ENCODE measurements at regions not wholly inside any gene's neighbourhood (a gene's known extent, or its start where the extent isn't known, plus 50 kb on each side); places are given as distances from the start of the nearest gene placed in this dataset.

DNA sequence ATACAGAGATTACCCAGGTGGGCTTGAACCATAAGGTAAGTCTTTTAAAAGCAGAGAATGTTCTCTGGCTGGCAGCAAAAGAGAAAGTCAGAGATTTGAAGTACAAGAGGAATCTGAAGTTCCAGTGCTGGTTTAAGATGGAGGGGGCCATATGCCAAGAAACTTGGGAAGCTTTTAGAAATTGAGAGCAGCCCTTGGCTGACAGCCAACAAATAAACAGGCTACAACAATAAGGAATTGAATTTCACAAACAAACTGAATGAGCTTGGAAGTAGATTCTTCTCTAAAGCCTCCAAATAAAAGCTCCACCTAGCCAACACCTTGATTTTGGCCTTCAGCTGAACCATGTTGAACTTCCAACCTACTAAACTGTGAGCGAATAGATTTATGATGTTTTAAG, 85.7 kb downstream of the TRIM42 start:
- TF ChIP-seq, protein P1, sequence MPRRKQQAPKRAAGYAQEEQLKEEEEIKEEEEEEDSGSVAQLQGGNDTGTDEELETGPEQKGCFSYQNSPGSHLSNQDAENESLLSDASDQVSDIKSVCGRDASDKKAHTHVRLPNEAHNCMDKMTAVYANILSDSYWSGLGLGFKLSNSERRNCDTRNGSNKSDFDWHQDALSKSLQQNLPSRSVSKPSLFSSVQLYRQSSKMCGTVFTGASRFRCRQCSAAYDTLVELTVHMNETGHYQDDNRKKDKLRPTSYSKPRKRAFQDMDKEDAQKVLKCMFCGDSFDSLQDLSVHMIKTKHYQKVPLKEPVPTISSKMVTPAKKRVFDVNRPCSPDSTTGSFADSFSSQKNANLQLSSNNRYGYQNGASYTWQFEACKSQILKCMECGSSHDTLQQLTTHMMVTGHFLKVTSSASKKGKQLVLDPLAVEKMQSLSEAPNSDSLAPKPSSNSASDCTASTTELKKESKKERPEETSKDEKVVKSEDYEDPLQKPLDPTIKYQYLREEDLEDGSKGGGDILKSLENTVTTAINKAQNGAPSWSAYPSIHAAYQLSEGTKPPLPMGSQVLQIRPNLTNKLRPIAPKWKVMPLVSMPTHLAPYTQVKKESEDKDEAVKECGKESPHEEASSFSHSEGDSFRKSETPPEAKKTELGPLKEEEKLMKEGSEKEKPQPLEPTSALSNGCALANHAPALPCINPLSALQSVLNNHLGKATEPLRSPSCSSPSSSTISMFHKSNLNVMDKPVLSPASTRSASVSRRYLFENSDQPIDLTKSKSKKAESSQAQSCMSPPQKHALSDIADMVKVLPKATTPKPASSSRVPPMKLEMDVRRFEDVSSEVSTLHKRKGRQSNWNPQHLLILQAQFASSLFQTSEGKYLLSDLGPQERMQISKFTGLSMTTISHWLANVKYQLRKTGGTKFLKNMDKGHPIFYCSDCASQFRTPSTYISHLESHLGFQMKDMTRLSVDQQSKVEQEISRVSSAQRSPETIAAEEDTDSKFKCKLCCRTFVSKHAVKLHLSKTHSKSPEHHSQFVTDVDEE (CRISPR knock-in tag; IDR thresholded peaks at IDR 0.05): no peak
- no peak for TF ChIP-seq GLIS3 (CRISPR knock-in tag; IDR thresholded peaks at IDR 0.05)
- no peak for TF ChIP-seq ZFP3 (CRISPR knock-in tag; IDR thresholded peaks at IDR 0.05)
- TF ChIP-seq RARB (CRISPR knock-in tag; IDR thresholded peaks at IDR 0.05): no peak
- no peak for TF ChIP-seq ZFP30 (CRISPR knock-in tag; IDR thresholded peaks at IDR 0.05)
- TF ChIP-seq, protein P2, sequence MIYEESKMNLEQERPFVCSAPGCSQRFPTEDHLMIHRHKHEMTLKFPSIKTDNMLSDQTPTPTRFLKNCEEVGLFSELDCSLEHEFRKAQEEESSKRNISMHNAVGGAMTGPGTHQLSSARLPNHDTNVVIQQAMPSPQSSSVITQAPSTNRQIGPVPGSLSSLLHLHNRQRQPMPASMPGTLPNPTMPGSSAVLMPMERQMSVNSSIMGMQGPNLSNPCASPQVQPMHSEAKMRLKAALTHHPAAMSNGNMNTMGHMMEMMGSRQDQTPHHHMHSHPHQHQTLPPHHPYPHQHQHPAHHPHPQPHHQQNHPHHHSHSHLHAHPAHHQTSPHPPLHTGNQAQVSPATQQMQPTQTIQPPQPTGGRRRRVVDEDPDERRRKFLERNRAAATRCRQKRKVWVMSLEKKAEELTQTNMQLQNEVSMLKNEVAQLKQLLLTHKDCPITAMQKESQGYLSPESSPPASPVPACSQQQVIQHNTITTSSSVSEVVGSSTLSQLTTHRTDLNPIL (CRISPR knock-in tag; IDR thresholded peaks at IDR 0.05; ENCODE audit: low read depth): no peak
- TF ChIP-seq OSR1 (CRISPR knock-in tag; IDR thresholded peaks at IDR 0.05): no peak
- TF ChIP-seq, protein P3, sequence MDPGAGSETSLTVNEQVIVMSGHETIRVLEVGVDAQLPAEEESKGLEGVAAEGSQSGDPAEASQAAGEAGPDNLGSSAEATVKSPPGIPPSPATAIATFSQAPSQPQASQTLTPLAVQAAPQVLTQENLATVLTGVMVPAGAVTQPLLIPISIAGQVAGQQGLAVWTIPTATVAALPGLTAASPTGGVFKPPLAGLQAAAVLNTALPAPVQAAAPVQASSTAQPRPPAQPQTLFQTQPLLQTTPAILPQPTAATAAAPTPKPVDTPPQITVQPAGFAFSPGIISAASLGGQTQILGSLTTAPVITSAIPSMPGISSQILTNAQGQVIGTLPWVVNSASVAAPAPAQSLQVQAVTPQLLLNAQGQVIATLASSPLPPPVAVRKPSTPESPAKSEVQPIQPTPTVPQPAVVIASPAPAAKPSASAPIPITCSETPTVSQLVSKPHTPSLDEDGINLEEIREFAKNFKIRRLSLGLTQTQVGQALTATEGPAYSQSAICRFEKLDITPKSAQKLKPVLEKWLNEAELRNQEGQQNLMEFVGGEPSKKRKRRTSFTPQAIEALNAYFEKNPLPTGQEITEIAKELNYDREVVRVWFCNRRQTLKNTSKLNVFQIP (CRISPR knock-in tag; IDR thresholded peaks at IDR 0.05; ENCODE audit: borderline replicate concordance, low read depth): no peak

Measured in SK-N-SH treated with all-trans-retinoic acid at 6 μM for 48 hours (cell line).